ENCODE measurements at regions not wholly inside any gene's neighbourhood (a gene's known extent, or its start where the extent isn't known, plus 50 kb on each side); places are given as distances from the start of the nearest gene placed in this dataset.
"Not testable (repeated sequence)": the region's sequence is repeated elsewhere in the genome, so short reads cannot be mapped to it uniquely, and the experiment has no call there.

GRCh38 chr22:23388517-23388890 is 191.6 kb downstream of the IGLL1 start:
- DNase-seq (ENCODE audit: low spot score) = peak; percentile 39
- intact Hi-C loops (cut with DNase I) = loop anchor here (5.0 kb wide), 2 partner anchors 149 to 216 kb away; no protein-coding TSS in a partner anchor

GRCh38 chr22:23387827-23388516 is 192.1 kb downstream of the IGLL1 start:
- intact Hi-C loops (cut with DNase I) = loop anchor here (2.0 to 5.0 kb wide), 4 partner anchors 73 to 429 kb away; no protein-coding TSS in a partner anchor
- peak; percentile 73 for DNase-seq (ENCODE audit: low spot score)

GRCh38 chr22:23386822-23387580 is 193.1 kb downstream of the IGLL1 start:
- intact Hi-C loops (cut with DNase I) = loop anchor here (2.0 to 5.0 kb wide), 4 partner anchors 72 to 428 kb away; no protein-coding TSS in a partner anchor
- peak; percentile 41 for DNase-seq (ENCODE audit: low spot score)

- intact Hi-C loops (cut with DNase I) = loop anchor here (2.0 to 5.0 kb wide), 4 partner anchors 71 to 427 kb away; no protein-coding TSS in a partner anchor
- peak; percentile 91 for DNase-seq (ENCODE audit: low spot score)
Observed at GRCh38 chr22:23385678-23386631, 194.1 kb downstream of the IGLL1 start.

GRCh38 chr22:23384923-23385677 is 195.0 kb downstream of the IGLL1 start:
- intact Hi-C loops (cut with DNase I) = loop anchor here (5.0 kb wide), 2 partner anchors 152 to 213 kb away; no protein-coding TSS in a partner anchor
- DNase-seq (ENCODE audit: low spot score) = peak; percentile 71

- peak; percentile 41 for DNase-seq (ENCODE audit: low spot score)
- intact Hi-C loops (cut with DNase I) = no loop called here
Observed at GRCh38 chr22:23384431-23384830, 195.7 kb downstream of the IGLL1 start.

GRCh38 chr22:23383491-23384361 is 196.4 kb downstream of the IGLL1 start:
- DNase-seq (ENCODE audit: low spot score) = peak; percentile 64

GRCh38 chr22:23382428-23383218 is 197.5 kb downstream of the IGLL1 start:
- DNase-seq (ENCODE audit: low spot score) = peak; percentile 36
- intact Hi-C loops (cut with DNase I) = no loop called here

More at GRCh38 chr22:23383491-23384361, 196.4 kb downstream of the IGLL1 start:
- intact Hi-C loops (cut with DNase I) = no loop called here

- intact Hi-C loops (cut with DNase I) = no loop called here
- DNase-seq (ENCODE audit: low spot score) = peak; percentile 55
Observed at GRCh38 chr22:23381661-23382427, 198.2 kb downstream of the IGLL1 start.

- intact Hi-C loops (cut with DNase I) = no loop called here
- peak; percentile 10 for DNase-seq (ENCODE audit: low spot score)
Observed at GRCh38 chr22:23380911-23381310, 199.2 kb downstream of the IGLL1 start.

- intact Hi-C loops (cut with DNase I) = no loop called here
- peak; percentile 67 for DNase-seq (ENCODE audit: low spot score)
Observed at GRCh38 chr22:23380230-23380573, 199.9 kb downstream of the IGLL1 start.

- peak; percentile 66 for DNase-seq (ENCODE audit: low spot score)
- intact Hi-C loops (cut with DNase I) = not testable (repeated sequence)
Observed at GRCh38 chr22:23379540-23380229, 199.4 kb downstream of the BCR start.

- intact Hi-C loops (cut with DNase I) = no loop called here
- no peak for DNase-seq (ENCODE audit: low spot score)
Observed at GRCh38 chr22:23377767-23378166, 197.5 kb downstream of the BCR start.

- no peak for DNase-seq (ENCODE audit: low spot score)
- intact Hi-C loops (cut with DNase I) = no loop called here
Observed at GRCh38 chr22:23376256-23376655, 195.9 kb downstream of the BCR start.

GRCh38 chr22:23375031-23375827 is 194.9 kb downstream of the BCR start:
- intact Hi-C loops (cut with DNase I) = no loop called here

More at GRCh38 chr22:23375031-23375827, 194.9 kb downstream of the BCR start:
- DNase-seq (ENCODE audit: low spot score) = no peak
